ENCODE measurements at regions not wholly inside any gene's neighbourhood (a gene's known extent, or its start where the extent isn't known, plus 50 kb on each side); places are given as distances from the start of the nearest gene placed in this dataset.

DNA sequence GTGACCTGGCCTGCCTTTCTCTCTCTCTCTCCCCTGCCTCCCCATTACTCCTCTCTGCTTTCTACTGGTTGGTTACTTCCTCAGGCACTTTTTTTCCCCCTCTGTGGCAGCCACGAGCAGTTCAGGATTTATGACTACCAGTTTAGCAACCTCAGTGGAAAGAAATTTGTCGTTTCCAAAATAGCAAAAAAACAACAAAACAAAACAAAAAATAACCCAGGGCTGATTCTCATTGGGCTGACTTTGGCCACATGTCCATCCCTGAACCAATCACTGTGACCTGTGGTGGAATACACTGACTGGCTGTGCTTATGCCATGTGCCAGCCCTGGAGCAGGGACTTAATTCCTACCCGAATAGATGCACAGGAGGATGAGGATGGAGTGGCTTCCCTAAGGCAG, 137.4 kb downstream of the TFAP2C start:
- TF ChIP-seq, protein P1, sequence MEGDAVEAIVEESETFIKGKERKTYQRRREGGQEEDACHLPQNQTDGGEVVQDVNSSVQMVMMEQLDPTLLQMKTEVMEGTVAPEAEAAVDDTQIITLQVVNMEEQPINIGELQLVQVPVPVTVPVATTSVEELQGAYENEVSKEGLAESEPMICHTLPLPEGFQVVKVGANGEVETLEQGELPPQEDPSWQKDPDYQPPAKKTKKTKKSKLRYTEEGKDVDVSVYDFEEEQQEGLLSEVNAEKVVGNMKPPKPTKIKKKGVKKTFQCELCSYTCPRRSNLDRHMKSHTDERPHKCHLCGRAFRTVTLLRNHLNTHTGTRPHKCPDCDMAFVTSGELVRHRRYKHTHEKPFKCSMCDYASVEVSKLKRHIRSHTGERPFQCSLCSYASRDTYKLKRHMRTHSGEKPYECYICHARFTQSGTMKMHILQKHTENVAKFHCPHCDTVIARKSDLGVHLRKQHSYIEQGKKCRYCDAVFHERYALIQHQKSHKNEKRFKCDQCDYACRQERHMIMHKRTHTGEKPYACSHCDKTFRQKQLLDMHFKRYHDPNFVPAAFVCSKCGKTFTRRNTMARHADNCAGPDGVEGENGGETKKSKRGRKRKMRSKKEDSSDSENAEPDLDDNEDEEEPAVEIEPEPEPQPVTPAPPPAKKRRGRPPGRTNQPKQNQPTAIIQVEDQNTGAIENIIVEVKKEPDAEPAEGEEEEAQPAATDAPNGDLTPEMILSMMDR (IDR thresholded peaks at IDR 0.05 in 8 of 11, conservative IDR thresholded peaks at IDR 0.05 in 3 of 11): no peak
- TF ChIP-seq POLR2A (IDR thresholded peaks at IDR 0.05): no peak
